ENCODE measurements at regions not wholly inside any gene's neighbourhood (a gene's known extent, or its start where the extent isn't known, plus 50 kb on each side); places are given as distances from the start of the nearest gene placed in this dataset.

GRCh38 chr3:76010252-76010651 is 224.9 kb upstream of the ZNF717 start:
- Histone ChIP-seq H3K4me1 (ENCODE audit: insufficient read depth, low read length, poor library complexity, severe bottlenecking) (no peaks in the 10 kb centered on the region), H3K27me3 (ENCODE audit: insufficient read depth, low read length, poor library complexity, severe bottlenecking) (no peaks in the 10 kb centered on the region), H3F3A (ENCODE audit: low read depth) (no peaks in the 10 kb centered on the region), H3K9me2 (replicated peaks; ENCODE audit: low read depth, low read length) (no peaks in the 10 kb centered on the region), H3K36me3 (ENCODE audit: insufficient read depth, low read length) (no peaks in the 10 kb centered on the region), H4K20me1 (ENCODE audit: insufficient read depth, low read length, poor library complexity, severe bottlenecking) (no peaks in the 10 kb centered on the region), H3K9ac (ENCODE audit: low read depth, low read length, poor library complexity, severe bottlenecking) (no peak overlapping the region), H3K4me3 (ENCODE audit: low read length, poor library complexity, severe bottlenecking) (no peak overlapping the region), H3K9me3 (ENCODE audit: insufficient read depth, low read depth, low read length) (no peaks in the 10 kb centered on the region), H3K79me2 (ENCODE audit: insufficient read depth, low read length) (no peaks in the 10 kb centered on the region), H2AFZ (ENCODE audit: low read length) (no peak overlapping the region), H3K4me2 (ENCODE audit: low read depth, low read length, poor library complexity, severe bottlenecking) (no peak overlapping the region)
- no peak for TF ChIP-seq CTCF (conservative IDR thresholded peaks at IDR 0.05; ENCODE audit: low read length)
- TF ChIP-seq EZH2phosphoT487 (IDR thresholded peaks at IDR 0.05; ENCODE audit: borderline replicate concordance): no peak

GRCh38 chr3:76011121-76011520 is 225.8 kb upstream of the ZNF717 start:
- Histone ChIP-seq H3K27me3 (ENCODE audit: insufficient read depth, low read length, poor library complexity, severe bottlenecking) (no peaks in the 10 kb centered on the region), H3K4me1 (ENCODE audit: insufficient read depth, low read length, poor library complexity, severe bottlenecking) (no peaks in the 10 kb centered on the region), H2AFZ (ENCODE audit: low read length) (no peak overlapping the region), H3K4me2 (ENCODE audit: low read depth, low read length, poor library complexity, severe bottlenecking) (no peak overlapping the region), H3K9ac (ENCODE audit: low read depth, low read length, poor library complexity, severe bottlenecking) (no peak overlapping the region), H4K20me1 (ENCODE audit: insufficient read depth, low read length, poor library complexity, severe bottlenecking) (no peaks in the 10 kb centered on the region), H3K36me3 (ENCODE audit: insufficient read depth, low read length) (no peaks in the 10 kb centered on the region), H3K4me3 (ENCODE audit: low read length, poor library complexity, severe bottlenecking) (no peak overlapping the region), H3K79me2 (ENCODE audit: insufficient read depth, low read length) (no peaks in the 10 kb centered on the region), H3K9me3 (ENCODE audit: insufficient read depth, low read depth, low read length) (no peaks in the 10 kb centered on the region), H3F3A (ENCODE audit: low read depth) (no peaks in the 10 kb centered on the region), H3K9me2 (replicated peaks; ENCODE audit: low read depth, low read length) (no peaks in the 10 kb centered on the region)
- TF ChIP-seq EZH2phosphoT487 (IDR thresholded peaks at IDR 0.05; ENCODE audit: borderline replicate concordance): no peak
- no peak for TF ChIP-seq CTCF (conservative IDR thresholded peaks at IDR 0.05; ENCODE audit: low read length)

GRCh38 chr3:76015496-76015895 is 230.1 kb upstream of the ZNF717 start:
- no peaks in the 10 kb centered on the region for H3K9me2 ChIP-seq (replicated peaks; ENCODE audit: low read depth, low read length)
- no peaks in the 10 kb centered on the region for H4K20me1 ChIP-seq (ENCODE audit: insufficient read depth, low read length, poor library complexity, severe bottlenecking)
- no peaks in the 10 kb centered on the region for H3K9me3 ChIP-seq (ENCODE audit: insufficient read depth, low read depth, low read length)
- H3K36me3 ChIP-seq (ENCODE audit: insufficient read depth, low read length): no peaks in the 10 kb centered on the region
- H3K27me3 ChIP-seq (ENCODE audit: insufficient read depth, low read length, poor library complexity, severe bottlenecking): no peaks in the 10 kb centered on the region
- H3K4me3 ChIP-seq (ENCODE audit: low read length, poor library complexity, severe bottlenecking): no peak overlapping the region
- no peak overlapping the region for H3K9ac ChIP-seq (ENCODE audit: low read depth, low read length, poor library complexity, severe bottlenecking)
- H2AFZ ChIP-seq (ENCODE audit: low read length): no peak overlapping the region
- TF ChIP-seq EZH2phosphoT487 (IDR thresholded peaks at IDR 0.05; ENCODE audit: borderline replicate concordance) (no peak), CTCF (conservative IDR thresholded peaks at IDR 0.05; ENCODE audit: low read length) (no peak)
- H3F3A ChIP-seq (ENCODE audit: low read depth): no peaks in the 10 kb centered on the region
- H3K4me1 ChIP-seq (ENCODE audit: insufficient read depth, low read length, poor library complexity, severe bottlenecking): no peaks in the 10 kb centered on the region
- no peak overlapping the region for H3K4me2 ChIP-seq (ENCODE audit: low read depth, low read length, poor library complexity, severe bottlenecking)
- H3K79me2 ChIP-seq (ENCODE audit: insufficient read depth, low read length): no peaks in the 10 kb centered on the region

All from Loucy (cell line).